ENCODE measurements at regions not wholly inside any gene's neighbourhood (a gene's known extent, or its start where the extent isn't known, plus 50 kb on each side); places are given as distances from the start of the nearest gene placed in this dataset.

DNA sequence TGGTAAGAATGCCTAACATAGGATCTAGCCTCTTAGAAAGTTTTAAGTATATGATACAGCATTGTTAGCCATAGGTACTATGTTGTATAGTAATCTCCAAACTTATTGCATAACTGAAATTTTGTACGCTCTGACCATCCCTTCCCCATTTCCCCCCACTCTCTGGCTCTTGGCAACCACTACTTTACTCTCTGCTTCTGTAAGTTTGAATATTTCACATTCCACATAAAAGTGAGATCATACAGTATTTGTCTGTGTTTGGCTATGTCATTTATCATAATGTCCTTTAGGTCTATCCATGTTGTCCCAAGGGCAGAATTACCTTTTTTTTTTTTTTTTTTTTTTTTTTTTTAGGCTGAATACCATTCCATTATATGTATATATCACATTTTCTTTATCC, 396.9 kb downstream of the DLEU7 start:
- H2BK20ac ChIP-seq (ENCODE audit: low read depth, low read length) = no peak overlapping the region
- no peak overlapping the region for H3K27ac ChIP-seq (ENCODE audit: insufficient read depth, low read length)
- H2AFZ ChIP-seq (replicated peaks; ENCODE audit: low read length, poor library complexity) = no peak overlapping the region
- peaks cover 2% of the 10 kb centered on the region for H3K27me3 ChIP-seq (ENCODE audit: control insufficient read depth, insufficient read depth, low read length)
- H2BK15ac ChIP-seq (ENCODE audit: low read depth, low read length) = no peak overlapping the region
- intact Hi-C loops (cut with micrococcal nuclease) (no loop called here), in situ Hi-C loops (cut with MboI; ENCODE audit: low sequenced_read_pairs) (no loop called here), dilution Hi-C loops (cut with HindIII; ENCODE audit: low sequenced_read_pairs, unreplicated experiment) (no loop called here)
- H4K91ac ChIP-seq (ENCODE audit: insufficient read depth, low read depth, low read length) = no peak overlapping the region
- no peak overlapping the region for H3K4me3 ChIP-seq (ENCODE audit: insufficient read depth, low read depth, low read length)
- H2AK9ac ChIP-seq (replicated peaks; ENCODE audit: low read depth, low read length, poor library complexity) = no peak overlapping the region
- ChIA-PET POLR2A (ENCODE audit: unreplicated experiment) (no interaction called here), CTCF (no interaction called here)
- no peak overlapping the region for H2BK120ac ChIP-seq (ENCODE audit: low read depth, low read length)
- no peak for ATAC-seq (ENCODE audit: low read depth)
- DNase-seq = no peak
- no peaks in the 10 kb centered on the region for H3K79me1 ChIP-seq (ENCODE audit: low read depth in 1 of 2, low read length in 2 of 2)
- no peak for TF ChIP-seq RFX5 (IDR thresholded peaks at IDR 0.05; ENCODE audit: low read depth, low read length)
- TF ChIP-seq, protein P1, sequence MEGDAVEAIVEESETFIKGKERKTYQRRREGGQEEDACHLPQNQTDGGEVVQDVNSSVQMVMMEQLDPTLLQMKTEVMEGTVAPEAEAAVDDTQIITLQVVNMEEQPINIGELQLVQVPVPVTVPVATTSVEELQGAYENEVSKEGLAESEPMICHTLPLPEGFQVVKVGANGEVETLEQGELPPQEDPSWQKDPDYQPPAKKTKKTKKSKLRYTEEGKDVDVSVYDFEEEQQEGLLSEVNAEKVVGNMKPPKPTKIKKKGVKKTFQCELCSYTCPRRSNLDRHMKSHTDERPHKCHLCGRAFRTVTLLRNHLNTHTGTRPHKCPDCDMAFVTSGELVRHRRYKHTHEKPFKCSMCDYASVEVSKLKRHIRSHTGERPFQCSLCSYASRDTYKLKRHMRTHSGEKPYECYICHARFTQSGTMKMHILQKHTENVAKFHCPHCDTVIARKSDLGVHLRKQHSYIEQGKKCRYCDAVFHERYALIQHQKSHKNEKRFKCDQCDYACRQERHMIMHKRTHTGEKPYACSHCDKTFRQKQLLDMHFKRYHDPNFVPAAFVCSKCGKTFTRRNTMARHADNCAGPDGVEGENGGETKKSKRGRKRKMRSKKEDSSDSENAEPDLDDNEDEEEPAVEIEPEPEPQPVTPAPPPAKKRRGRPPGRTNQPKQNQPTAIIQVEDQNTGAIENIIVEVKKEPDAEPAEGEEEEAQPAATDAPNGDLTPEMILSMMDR (conservative IDR thresholded peaks at IDR 0.05; ENCODE audit: low read depth, low read length) = no peak
- TF ChIP-seq CEBPB (IDR thresholded peaks at IDR 0.05; ENCODE audit: low read depth, low read length) = no peak
- TF ChIP-seq NFE2L2 (IDR thresholded peaks at IDR 0.05; ENCODE audit: low read depth, low read length) = no peak
- TF ChIP-seq CHD1 (IDR thresholded peaks at IDR 0.05; ENCODE audit: low read depth, low read length) = no peak
- TF ChIP-seq, protein P2, sequence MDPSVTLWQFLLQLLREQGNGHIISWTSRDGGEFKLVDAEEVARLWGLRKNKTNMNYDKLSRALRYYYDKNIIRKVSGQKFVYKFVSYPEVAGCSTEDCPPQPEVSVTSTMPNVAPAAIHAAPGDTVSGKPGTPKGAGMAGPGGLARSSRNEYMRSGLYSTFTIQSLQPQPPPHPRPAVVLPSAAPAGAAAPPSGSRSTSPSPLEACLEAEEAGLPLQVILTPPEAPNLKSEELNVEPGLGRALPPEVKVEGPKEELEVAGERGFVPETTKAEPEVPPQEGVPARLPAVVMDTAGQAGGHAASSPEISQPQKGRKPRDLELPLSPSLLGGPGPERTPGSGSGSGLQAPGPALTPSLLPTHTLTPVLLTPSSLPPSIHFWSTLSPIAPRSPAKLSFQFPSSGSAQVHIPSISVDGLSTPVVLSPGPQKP (IDR thresholded peaks at IDR 0.05; ENCODE audit: borderline replicate concordance, low read depth, low read length) = no peak
- no peak for TF ChIP-seq MAZ (IDR thresholded peaks at IDR 0.05; ENCODE audit: borderline replicate concordance, low read depth, low read length)
- TF ChIP-seq FOS (IDR thresholded peaks at IDR 0.05; ENCODE audit: low read depth, low read length) = no peak
- no peak for TF ChIP-seq RAD21 (IDR thresholded peaks at IDR 0.05; ENCODE audit: low read length)
- no peak for TF ChIP-seq BHLHE40 (IDR thresholded peaks at IDR 0.05; ENCODE audit: low read depth, low read length)
- no peak for TF ChIP-seq MAFK (IDR thresholded peaks at IDR 0.05; ENCODE audit: low read depth, low read length)
- no peak for TF ChIP-seq POLR2A (IDR thresholded peaks at IDR 0.05; ENCODE audit: low read depth, low read length)
- no peak for TF ChIP-seq RCOR1 (IDR thresholded peaks at IDR 0.05; ENCODE audit: insufficient replicate concordance, low read length)
- TF ChIP-seq SMC3 (IDR thresholded peaks at IDR 0.05; ENCODE audit: low read depth, low read length) = no peak
- TF ChIP-seq, protein P3, sequence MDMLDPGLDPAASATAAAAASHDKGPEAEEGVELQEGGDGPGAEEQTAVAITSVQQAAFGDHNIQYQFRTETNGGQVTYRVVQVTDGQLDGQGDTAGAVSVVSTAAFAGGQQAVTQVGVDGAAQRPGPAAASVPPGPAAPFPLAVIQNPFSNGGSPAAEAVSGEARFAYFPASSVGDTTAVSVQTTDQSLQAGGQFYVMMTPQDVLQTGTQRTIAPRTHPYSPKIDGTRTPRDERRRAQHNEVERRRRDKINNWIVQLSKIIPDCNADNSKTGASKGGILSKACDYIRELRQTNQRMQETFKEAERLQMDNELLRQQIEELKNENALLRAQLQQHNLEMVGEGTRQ (IDR thresholded peaks at IDR 0.05; ENCODE audit: low read depth, low read length) = no peak
- TF ChIP-seq MXI1 (IDR thresholded peaks at IDR 0.05; ENCODE audit: borderline replicate concordance, low read depth, low read length) = no peak
- no peak overlapping the region for H2BK5ac ChIP-seq (ENCODE audit: low read depth, low read length, poor library complexity, severe bottlenecking)
- no peaks in the 10 kb centered on the region for H3K9me3 ChIP-seq (ENCODE audit: control insufficient read depth, insufficient read depth, low read length)
- BruUV-seq (replicated peaks) = no TSS peak
- H3K9me1 ChIP-seq (ENCODE audit: insufficient read depth, low read length) = no peaks in the 10 kb centered on the region
- H3K14ac ChIP-seq (replicated peaks; ENCODE audit: low read depth, low read length) = no peak overlapping the region
- no peak overlapping the region for H3K9ac ChIP-seq (ENCODE audit: low read depth, low read length)
- H3K36me3 ChIP-seq (ENCODE audit: control insufficient read depth, insufficient read depth, low read length) = no peaks in the 10 kb centered on the region
- H4K8ac ChIP-seq (ENCODE audit: low read depth in 2 of 2, low read length in 2 of 2) = no peak overlapping the region
- no peak overlapping the region for H3K4me2 ChIP-seq (ENCODE audit: low read depth, low read length)
- no peak overlapping the region for H4K5ac ChIP-seq (ENCODE audit: low read depth, low read length)
- no peak overlapping the region for H3K18ac ChIP-seq (ENCODE audit: low read depth, low read length)
- no peak overlapping the region for H3K23ac ChIP-seq (ENCODE audit: low read depth, low read length)
- H2AK5ac ChIP-seq (ENCODE audit: low read depth, low read length) = no peak overlapping the region
- no peak overlapping the region for H3K56ac ChIP-seq (ENCODE audit: extremely low read depth, insufficient read depth, low read length)
- no CpG with 5 or more reads among the region's 1 CpG for WGBS, 2 experiments (ENCODE audit: extremely low coverage in 2 of 2, insufficient read length in 1 of 2)
- H4K20me1 ChIP-seq (ENCODE audit: insufficient read depth, low read length) = no peaks in the 10 kb centered on the region
- no peak overlapping the region for H3K4ac ChIP-seq (ENCODE audit: low read depth, low read length)
- no peaks in the 10 kb centered on the region; the same call in 1 of the 2 replicates for H3K4me1 ChIP-seq (ENCODE audit: control insufficient read depth, insufficient read depth, low read length)
